Heart right ventricle (tissue), 16 donors: ENCODE measurements at regions not wholly inside any gene's neighbourhood (a gene's known extent, or its start where the extent isn't known, plus 50 kb on each side); places are given as distances from the start of the nearest gene placed in this dataset.

Source experiments
- ATAC-seq, 8 donors: fragments of 200-7000 bp; cut with Tn5 transposase; one replicate each; pipeline ENCODE4 v1.9.1; 2020; ENCODE audit warnings: mild to moderate bottlenecking in 8 of 8, moderate library complexity in 8 of 8, moderate number of reproducible peaks in 1 of 8
- DNase-seq, 2 donors: peaks; one replicate each; pipeline ENCODE4 v3.0.0-alpha.2; 2020
- H3K27ac ChIP-seq, 10 donors: fragments of 200-600 bp; sonication (generic) in 2 of 10; one replicate each; pipeline versions ENCODE4 v1.5.0 to v1.8.0; 2020 to 2022; ENCODE audit warnings: mild to moderate bottlenecking in 3 of 10
- H3K27me3 ChIP-seq, 7 donors: fragments of 200-600 bp; one replicate each; pipeline ENCODE4 v1.8.0; 2021 to 2022; ENCODE audit warnings: mild to moderate bottlenecking in 2 of 7
- H3K36me3 ChIP-seq, 9 donors: fragments of 200-600 bp; sonication (generic) in 1 of 9; one replicate each; pipeline versions ENCODE4 v1.5.0 to v1.8.0; 2020 to 2022; ENCODE audit warnings: mild to moderate bottlenecking in 2 of 9
- H3K4me1 ChIP-seq, 9 donors: fragments of 200-600 bp; sonication (generic) in 1 of 9; one replicate each; pipeline versions ENCODE4 v1.5.0 to v1.8.0; 2020 to 2022; ENCODE audit warnings: mild to moderate bottlenecking in 4 of 9
- H3K4me3 ChIP-seq, 10 donors: fragments of 200-600 bp; sonication (generic) in 2 of 10; one replicate each; pipeline versions ENCODE4 v1.5.0 to v1.8.0; 2020 to 2022; ENCODE audit warnings: mild to moderate bottlenecking in 7 of 10, moderate library complexity in 2 of 10
- H3K9me3 ChIP-seq, 11 donors: fragments of 200-600 bp in 10 of 11; sonication (generic) in 2 of 11; one replicate each; pipeline versions ENCODE4 v1.5.0 to v1.8.0; 2013 to 2022; ENCODE audit warnings: mild to moderate bottlenecking in 2 of 11, control low read depth in 1 of 11, moderate library complexity in 1 of 11
- CTCF ChIP-seq, 9 donors: fragments of 200-600 bp; sonication (generic) in 2 of 9; IDR thresholded peaks; one replicate each; pipeline versions ENCODE4 v1.5.0 to v1.8.0; 2021 to 2022; ENCODE audit warnings: antibody characterized with exemption in 9 of 9, mild to moderate bottlenecking in 5 of 9, moderate library complexity in 1 of 9
- WGBS, 2 donors: extraction: QIAGEN DNeasy Blood & Tissue Kit; methylation state at CpG; one replicate each; pipeline ENCODE4 v1.1.7; 2013; ENCODE audit warnings: inconsistent platforms in 1 of 2; 5-methylcytosine and 5-hydroxymethylcytosine counted together
- intact Hi-C, 10 donors: fragments of 100-400 bp; cut with DNase I; formaldehyde crosslinking; loops; one replicate each; pipeline versions ENCODE4 v1.11.1 to v1.14.2; 2022
- donor health status: Arrhythmogenic right ventricular cardiomyopathy.
- donor health status: ischemic (EF 13 %, LVEDD 7.1; RV severe dilation, severe dysfunction).
- donor health status: healthy with polysubstance abuse.
- donor health status: DM: no; HTN: yes; CAD: no.
- donor health status: DM: no; HTN: no; CAD: no.
- donor health status: ischemic (EF 25% LVEDD 6.9; RV normal size, moderate dysfunction).
- donor health status: ischemic (EF 25% LVEDD 5.7; RV mildly dilated, moderate dysfunction).
- donor health status: healthy.
- donor health status: DM: yes; HTN: yes; CAD: no.
- donor health status: Ischemic cardiomyopathy.
- donor health status: ischemic (EF 35%, LVEDD 5.7; RV mildly dilated, moderate dysfunction).
- donor health status: nonischemic (EF 11% LVEDD 7.7; RV severe dilation, severe dysfunction).
- donor health status: DM: yes; HTN: yes; CAD: no.
- donor health status: PGD.
- donor health status: ischemic (EF 29% LVEDD 5.4; RV normal size, mild dysfunction).
- donor health status: nonischemic (EF 23%, LVEDD 6.1; RV moderate dilation, normal function).

DNA sequence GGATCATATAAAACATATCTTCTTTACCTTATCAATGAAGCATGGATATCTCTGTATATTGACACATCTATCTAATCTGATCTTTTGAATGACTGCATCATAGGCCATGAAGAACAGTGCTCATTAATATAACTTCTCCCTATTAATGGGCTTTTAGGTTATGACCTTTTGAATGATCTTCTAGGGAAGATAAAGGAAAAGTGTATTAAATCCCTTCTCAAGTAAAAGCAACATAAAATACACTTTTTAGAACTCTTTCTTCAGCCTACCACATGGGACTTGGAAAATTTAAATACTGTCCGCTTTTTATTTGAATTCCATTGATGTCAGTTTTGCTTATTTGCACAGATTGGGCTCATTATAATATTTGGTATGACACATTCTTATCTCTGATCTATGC lies 425.4 kb downstream of the MED13L start:
- intact Hi-C loops, result no loop called here
- peaks cover 0 to 3% (median 0%) of the 10 kb centered on the region in 7 donors for H3K27me3 ChIP-seq
- H3K27ac ChIP-seq, result no peak overlapping the region
- peaks cover 0 to 23% (median 0%) of the 10 kb centered on the region in 11 donors for H3K9me3 ChIP-seq
- DNase-seq, result no peak
- no peak overlapping the region for H3K4me3 ChIP-seq
- ATAC-seq, result no peak
- TF ChIP-seq CTCF (IDR thresholded peaks at IDR 0.05), result no peak
- 94 to 97% methylated on average over 1 of the region's 1 CpG for WGBS, 2 donors
- no peaks in the 10 kb centered on the region for H3K36me3 ChIP-seq
- peaks cover 0 to 4% (median 0%) of the 10 kb centered on the region in 9 donors for H3K4me1 ChIP-seq

DNA sequence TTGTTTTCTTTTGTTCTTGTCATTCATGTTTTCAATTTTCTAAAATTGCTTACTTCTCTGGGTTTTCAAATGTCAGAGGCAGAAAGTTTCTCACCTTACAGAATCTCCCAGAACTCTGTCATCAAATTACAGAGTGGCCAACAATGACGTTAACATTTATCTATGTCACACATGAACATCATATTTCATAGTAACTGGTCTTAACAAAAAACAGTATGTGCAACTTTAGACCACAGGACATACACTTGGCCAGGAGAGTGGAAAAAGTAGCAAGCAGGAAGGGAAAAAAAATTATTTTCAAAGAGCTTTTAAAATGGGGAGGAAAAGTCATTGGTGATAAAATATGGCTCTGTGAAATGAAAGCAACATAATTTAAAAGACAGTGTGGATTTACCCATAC lies 426.5 kb downstream of the MED13L start:
- H3K9me3 ChIP-seq, result peaks cover 0 to 23% (median 0%) of the 10 kb centered on the region in 11 donors
- 51 to 54% methylated on average over 1 of the region's 1 CpG for WGBS, 2 donors
- no peak for ATAC-seq

GRCh38 chr12:115849262-115849943 lies 428.1 kb downstream of the MED13L start:
- H3K27me3 ChIP-seq, result no peaks in the 10 kb centered on the region
- H3K9me3 ChIP-seq, result peaks cover 0 to 23% (median 0%) of the 10 kb centered on the region in 11 donors
- 89% methylated on average over 8 of the region's 8 CpGs for WGBS, 2 donors
- no peaks in the 10 kb centered on the region for H3K4me1 ChIP-seq
- intact Hi-C loops, result no loop called here
- no peak overlapping the region for H3K4me3 ChIP-seq
- no peak for ATAC-seq
- no peaks in the 10 kb centered on the region for H3K36me3 ChIP-seq
- no peak for DNase-seq
- no peak overlapping the region for H3K27ac ChIP-seq
- no peak for TF ChIP-seq CTCF (IDR thresholded peaks at IDR 0.05)

More for the DNA sequence above, 426.5 kb downstream of the MED13L start:
- Histone ChIP-seq H3K27me3 (peaks cover 0 to 3% (median 0%) of the 10 kb centered on the region in 7 donors), H3K27ac (no peak overlapping the region), H3K4me3 (no peak overlapping the region), H3K36me3 (no peaks in the 10 kb centered on the region), H3K4me1 (no peaks in the 10 kb centered on the region)
- no peak for DNase-seq
- intact Hi-C loops, result no loop called here
- TF ChIP-seq CTCF (IDR thresholded peaks at IDR 0.05), result no peak

DNA sequence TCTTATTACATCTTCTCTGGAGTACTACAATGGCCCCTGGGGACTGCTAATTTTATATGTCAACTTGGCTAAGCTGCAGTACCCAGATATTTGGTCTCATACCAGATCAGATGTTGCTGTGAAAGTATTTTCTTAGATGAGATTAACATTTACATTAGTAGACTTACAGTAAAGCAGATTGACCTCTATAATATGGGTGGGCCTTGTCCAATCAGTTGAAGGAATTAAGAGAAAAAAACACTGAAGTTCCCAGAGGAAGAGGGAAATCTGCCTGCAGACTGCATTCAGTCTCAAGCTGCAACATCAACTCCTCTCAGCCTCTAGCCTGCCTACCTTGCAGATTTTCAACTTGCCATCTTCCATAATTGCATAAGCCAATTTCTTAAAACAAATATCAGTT lies 430.1 kb downstream of the MED13L start:
- intact Hi-C loops, result no loop called here
- ATAC-seq (no peak), DNase-seq (no peak)
- no peak for TF ChIP-seq CTCF (IDR thresholded peaks at IDR 0.05)
- no peaks in the 10 kb centered on the region for H3K36me3 ChIP-seq
- H3K9me3 ChIP-seq, result peaks cover 0 to 23% (median 0%) of the 10 kb centered on the region in 11 donors
- H3K4me1 ChIP-seq, result no peaks in the 10 kb centered on the region
- no peak overlapping the region for H3K27ac ChIP-seq
- peaks cover 0 to 4% (median 0%) of the 10 kb centered on the region in 7 donors for H3K27me3 ChIP-seq
- H3K4me3 ChIP-seq, result no peak overlapping the region
